ENCODE measurements at regions not wholly inside any gene's neighbourhood (a gene's known extent, or its start where the extent isn't known, plus 50 kb on each side); places are given as distances from the start of the nearest gene placed in this dataset.

- H3K9me3 ChIP-seq (replicated peaks) = no peaks in the 10 kb centered on the region
- H3K4me1 ChIP-seq = peaks cover 11% of the 10 kb centered on the region
- no peaks in the 10 kb centered on the region; the same call in 1 of the 2 replicates for H3K27me3 ChIP-seq
- H3K27ac ChIP-seq = no peak overlapping the region
- no peaks in the 10 kb centered on the region for H3K36me3 ChIP-seq
- no peak overlapping the region for H3K4me3 ChIP-seq
- DNase-seq = no peak
Observed at GRCh38 chr13:28563609-28564008, 68.7 kb upstream of the FLT1 start.

GRCh38 chr13:28560612-28561011 lies 65.7 kb upstream of the FLT1 start:
- Histone ChIP-seq H3K4me1 (peaks cover 14% of the 10 kb centered on the region), H3K27ac (no peak overlapping the region), H3K4me3 (no peak overlapping the region), H3K27me3 (no peaks in the 10 kb centered on the region; the same call in 1 of the 2 replicates), H3K36me3 (no peaks in the 10 kb centered on the region), H3K9me3 (replicated peaks) (no peaks in the 10 kb centered on the region)
- DNase-seq = no peak

GRCh38 chr13:28559636-28560259 lies 64.8 kb upstream of the FLT1 start:
- Histone ChIP-seq H3K4me3 (no peak overlapping the region), H3K36me3 (no peaks in the 10 kb centered on the region), H3K27ac (no peak overlapping the region), H3K27me3 (no peaks in the 10 kb centered on the region; the same call in 1 of the 2 replicates), H3K9me3 (replicated peaks) (no peaks in the 10 kb centered on the region), H3K4me1 (peaks cover 14% of the 10 kb centered on the region)
- DNase-seq = no peak

GRCh38 chr13:28558567-28558966 lies 63.6 kb upstream of the FLT1 start:
- Histone ChIP-seq H3K27ac (peak overlapping the region; percentile 55), H3K4me1 (peaks cover 14% of the 10 kb centered on the region), H3K9me3 (replicated peaks) (no peaks in the 10 kb centered on the region), H3K36me3 (no peaks in the 10 kb centered on the region), H3K4me3 (peak overlapping the region; percentile 18; the same call in 1 of the 2 replicates), H3K27me3 (no peaks in the 10 kb centered on the region)
- peak in 1 of 2 experiments; percentile 20 for DNase-seq

GRCh38 chr13:28557725-28558520 lies 63.0 kb upstream of the FLT1 start:
- H3K36me3 ChIP-seq = no peaks in the 10 kb centered on the region
- H3K4me3 ChIP-seq = peak overlapping the region; percentile 18; the same call in 1 of the 2 replicates
- peak overlapping the region; percentile 55 for H3K27ac ChIP-seq
- no peaks in the 10 kb centered on the region for H3K9me3 ChIP-seq (replicated peaks)
- H3K27me3 ChIP-seq = no peaks in the 10 kb centered on the region
- peak in 1 of 2 experiments; percentile 40 for DNase-seq
- peaks cover 14% of the 10 kb centered on the region for H3K4me1 ChIP-seq

GRCh38 chr13:28555096-28555495 lies 60.2 kb upstream of the FLT1 start:
- DNase-seq = no peak
- Histone ChIP-seq H3K27me3 (no peaks in the 10 kb centered on the region; the same call in 1 of the 2 replicates), H3K4me3 (no peak overlapping the region), H3K36me3 (no peaks in the 10 kb centered on the region), H3K9me3 (replicated peaks) (no peaks in the 10 kb centered on the region), H3K4me1 (peaks cover 14% of the 10 kb centered on the region), H3K27ac (no peak overlapping the region)

- Histone ChIP-seq H3K4me3 (no peak overlapping the region), H3K36me3 (no peaks in the 10 kb centered on the region), H3K4me1 (peaks cover 14% of the 10 kb centered on the region), H3K9me3 (replicated peaks) (no peaks in the 10 kb centered on the region), H3K27me3 (no peaks in the 10 kb centered on the region; the same call in 1 of the 2 replicates), H3K27ac (no peak overlapping the region)
- DNase-seq = no peak
Observed at GRCh38 chr13:28553971-28554370, 59.0 kb upstream of the FLT1 start.

- Histone ChIP-seq H3K4me3 (no peak overlapping the region), H3K9me3 (replicated peaks) (no peaks in the 10 kb centered on the region), H3K27me3 (no peaks in the 10 kb centered on the region; the same call in 1 of the 2 replicates), H3K36me3 (no peaks in the 10 kb centered on the region), H3K4me1 (peaks cover under 1% of the 10 kb centered on the region; the same call in 1 of the 2 replicates), H3K27ac (no peak overlapping the region)
- DNase-seq = no peak
Observed at GRCh38 chr13:28552288-28552687, 57.4 kb upstream of the FLT1 start.

GRCh38 chr13:28551498-28551895 lies 56.6 kb upstream of the FLT1 start:
- Histone ChIP-seq H3K4me3 (no peak overlapping the region), H3K4me1 (no peaks in the 10 kb centered on the region), H3K36me3 (no peaks in the 10 kb centered on the region), H3K27ac (no peak overlapping the region), H3K9me3 (replicated peaks) (no peaks in the 10 kb centered on the region), H3K27me3 (no peaks in the 10 kb centered on the region; the same call in 1 of the 2 replicates)
- no peak for DNase-seq

GRCh38 chr13:28550721-28551497 lies 56.0 kb upstream of the FLT1 start:
- DNase-seq = no peak
- H3K27ac ChIP-seq = no peak overlapping the region
- no peaks in the 10 kb centered on the region; the same call in 1 of the 2 replicates for H3K27me3 ChIP-seq
- no peak overlapping the region for H3K4me3 ChIP-seq
- H3K36me3 ChIP-seq = no peaks in the 10 kb centered on the region
- H3K4me1 ChIP-seq = no peaks in the 10 kb centered on the region
- no peaks in the 10 kb centered on the region for H3K9me3 ChIP-seq (replicated peaks)

- no peaks in the 10 kb centered on the region; the same call in 1 of the 2 replicates for H3K27me3 ChIP-seq
- H3K4me3 ChIP-seq = no peak overlapping the region
- no peaks in the 10 kb centered on the region for H3K36me3 ChIP-seq
- H3K27ac ChIP-seq = no peak overlapping the region
- no peak for DNase-seq
- no peaks in the 10 kb centered on the region for H3K4me1 ChIP-seq
- H3K9me3 ChIP-seq (replicated peaks) = no peaks in the 10 kb centered on the region
Observed at GRCh38 chr13:28550091-28550490, 55.2 kb upstream of the FLT1 start.

- Histone ChIP-seq H3K9me3 (replicated peaks) (no peaks in the 10 kb centered on the region; the same call in 1 of the 2 replicates), H3K4me1 (no peaks in the 10 kb centered on the region), H3K27ac (no peak overlapping the region), H3K27me3 (no peaks in the 10 kb centered on the region; the same call in 1 of the 2 replicates), H3K4me3 (no peak overlapping the region), H3K36me3 (no peaks in the 10 kb centered on the region)
- DNase-seq = no peak
Observed at GRCh38 chr13:28548872-28549271, 53.9 kb upstream of the FLT1 start.

GRCh38 chr13:28548468-28548867 lies 53.5 kb upstream of the FLT1 start:
- Histone ChIP-seq H3K9me3 (replicated peaks) (no peaks in the 10 kb centered on the region; the same call in 1 of the 2 replicates), H3K4me1 (no peaks in the 10 kb centered on the region), H3K27ac (no peak overlapping the region), H3K36me3 (no peaks in the 10 kb centered on the region), H3K4me3 (no peak overlapping the region), H3K27me3 (no peaks in the 10 kb centered on the region; the same call in 1 of the 2 replicates)
- DNase-seq = no peak

GRCh38 chr13:28545583-28546333 lies 50.8 kb upstream of the FLT1 start:
- H3K4me3 ChIP-seq = no peak overlapping the region
- DNase-seq = no peak
- H3K4me1 ChIP-seq = no peaks in the 10 kb centered on the region
- no peaks in the 10 kb centered on the region for H3K27me3 ChIP-seq
- no peaks in the 10 kb centered on the region; the same call in 1 of the 2 replicates for H3K9me3 ChIP-seq (replicated peaks)
- H3K27ac ChIP-seq = no peak overlapping the region
- no peaks in the 10 kb centered on the region for H3K36me3 ChIP-seq
